Activated B cell treated with CpG ODN at 0.5 μM for 24 hours (primary cell): ENCODE measurements at regions not wholly inside any gene's neighbourhood (a gene's known extent, or its start where the extent isn't known, plus 50 kb on each side); places are given as distances from the start of the nearest gene placed in this dataset.
A peak's percentile ranks its signal among the peaks of the same experiment; 100 is the strongest.

Experiments
- ATAC-seq: fragments of 200-7000 bp; cut with Tn5 transposase; one replicate; pipeline ENCODE4 v1.10.0; 2021; ENCODE audit warnings: low read depth, mild to moderate bottlenecking, moderate library complexity
- CTCF ChIA-PET: fragments of 350-600 bp; sonication (Branson Sonifier 250); formaldehyde crosslinking; loops from one replicate; lab custom pipeline; 2021; ENCODE audit warnings: antibody characterized with exemption; lab: Charles Lee
- POLR2A ChIA-PET: fragments of 350-600 bp; sonication (Branson Sonifier 250); formaldehyde crosslinking; loops from one replicate; lab custom pipeline; 2021; ENCODE audit warnings: antibody characterized with exemption; lab: Charles Lee
- DNase-seq: peaks from one replicate; pipeline ENCODE4 v3.0.0; 2022
- H3K27ac Mint-ChIP-seq: one replicate; pipeline ENCODE4 v1.8.0; 2020; ENCODE audit warnings: mixed read lengths
- H3K27me3 Mint-ChIP-seq: one replicate; pipeline ENCODE4 v1.8.0; 2021; ENCODE audit warnings: mixed read lengths
- H3K36me3 Mint-ChIP-seq: one replicate; pipeline ENCODE4 v1.8.0; 2021; ENCODE audit warnings: low read depth, mixed read lengths
- H3K4me1 Mint-ChIP-seq: one replicate; pipeline ENCODE4 v1.8.0; 2021; ENCODE audit warnings: mixed read lengths
- H3K4me3 Mint-ChIP-seq: one replicate; pipeline ENCODE4 v1.8.0; 2020; ENCODE audit warnings: mild to moderate bottlenecking, mixed read lengths
- H3K9me3 Mint-ChIP-seq: one replicate; pipeline ENCODE4 v1.8.0; 2020; ENCODE audit warnings: mixed read lengths
- intact Hi-C: fragments of 100-400 bp; cut with micrococcal nuclease; formaldehyde crosslinking; loops from one replicate; pipeline ENCODE4 v1.15.1; 2024
- TF ChIP-seq, protein P1 (sequence below): fragments of 200-600 bp; IDR thresholded peaks from one replicate; pipeline ENCODE4 v1.8.0; 2022; ENCODE audit warnings: antibody characterized with exemption, mild to moderate bottlenecking

DNA sequence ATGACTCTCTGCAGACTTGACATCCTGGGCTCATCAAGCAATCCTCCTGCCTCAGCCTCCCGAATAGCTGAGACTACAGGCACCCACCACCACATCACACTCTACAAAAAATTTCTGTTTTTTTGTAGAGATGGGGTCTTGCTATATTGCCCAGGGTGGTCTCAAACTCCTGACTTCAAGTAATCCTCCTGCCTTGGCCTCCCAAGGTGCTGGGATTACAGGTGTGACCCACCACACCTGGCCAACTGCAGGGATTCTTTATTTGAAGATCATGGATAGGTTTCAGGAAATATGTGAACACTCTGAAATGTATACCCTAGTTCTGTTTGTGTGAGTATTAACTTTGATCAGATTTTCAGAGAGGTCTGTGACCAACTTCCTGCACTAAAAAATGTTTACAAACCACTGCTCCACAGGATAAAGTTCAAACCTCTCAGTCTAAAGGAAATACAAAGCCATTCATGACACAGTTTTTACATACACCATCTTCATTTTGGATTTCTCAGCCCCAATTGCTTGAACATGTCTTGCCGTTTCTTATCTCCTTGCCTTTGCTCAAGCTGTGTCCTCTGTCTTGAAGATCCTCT is 252.3 kb upstream of the FGGY start:
- CTCF ChIA-PET: no interaction called here
- no peak for ATAC-seq
- H3K27ac Mint-ChIP-seq: no peak overlapping the region
- peaks cover 31% of the 10 kb centered on the region for H3K4me1 Mint-ChIP-seq
- POLR2A ChIA-PET: interaction anchor here (0.8 to 1.0 kb wide), 2 partner anchors 80 to 122 kb away, joined by 3 read pairs; no protein-coding TSS in a partner anchor
- TF ChIP-seq, protein P1, sequence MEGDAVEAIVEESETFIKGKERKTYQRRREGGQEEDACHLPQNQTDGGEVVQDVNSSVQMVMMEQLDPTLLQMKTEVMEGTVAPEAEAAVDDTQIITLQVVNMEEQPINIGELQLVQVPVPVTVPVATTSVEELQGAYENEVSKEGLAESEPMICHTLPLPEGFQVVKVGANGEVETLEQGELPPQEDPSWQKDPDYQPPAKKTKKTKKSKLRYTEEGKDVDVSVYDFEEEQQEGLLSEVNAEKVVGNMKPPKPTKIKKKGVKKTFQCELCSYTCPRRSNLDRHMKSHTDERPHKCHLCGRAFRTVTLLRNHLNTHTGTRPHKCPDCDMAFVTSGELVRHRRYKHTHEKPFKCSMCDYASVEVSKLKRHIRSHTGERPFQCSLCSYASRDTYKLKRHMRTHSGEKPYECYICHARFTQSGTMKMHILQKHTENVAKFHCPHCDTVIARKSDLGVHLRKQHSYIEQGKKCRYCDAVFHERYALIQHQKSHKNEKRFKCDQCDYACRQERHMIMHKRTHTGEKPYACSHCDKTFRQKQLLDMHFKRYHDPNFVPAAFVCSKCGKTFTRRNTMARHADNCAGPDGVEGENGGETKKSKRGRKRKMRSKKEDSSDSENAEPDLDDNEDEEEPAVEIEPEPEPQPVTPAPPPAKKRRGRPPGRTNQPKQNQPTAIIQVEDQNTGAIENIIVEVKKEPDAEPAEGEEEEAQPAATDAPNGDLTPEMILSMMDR: no peak
- DNase-seq: no peak
- H3K4me3 Mint-ChIP-seq: no peak overlapping the region
- H3K27me3 Mint-ChIP-seq: no peaks in the 10 kb centered on the region
- H3K9me3 Mint-ChIP-seq: no peaks in the 10 kb centered on the region
- no peaks in the 10 kb centered on the region for H3K36me3 Mint-ChIP-seq
- intact Hi-C loops: loop anchor here (5.0 kb wide), 1 partner anchor 142 kb away; no protein-coding TSS in a partner anchor

DNA sequence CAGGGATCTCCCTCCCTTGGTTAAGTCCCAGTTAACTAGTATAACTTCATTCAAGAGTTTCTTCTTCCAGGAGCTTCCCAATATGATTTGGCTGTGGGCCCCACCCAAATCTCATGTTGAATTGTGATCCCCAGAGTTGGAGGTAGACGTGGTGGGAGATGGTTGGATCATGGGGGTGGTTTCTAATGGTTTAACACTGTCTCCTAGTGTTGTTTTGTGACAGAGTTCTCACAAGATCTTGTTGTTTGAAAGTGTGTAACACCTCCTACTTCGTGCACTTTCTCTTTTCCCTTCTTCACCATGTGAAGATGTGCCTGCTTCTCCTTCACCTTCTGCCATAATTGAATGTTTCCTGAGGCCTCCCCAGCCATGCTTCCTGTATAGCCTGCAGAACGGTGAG is 251.8 kb upstream of the FGGY start:
- ChIA-PET POLR2A (interaction anchor here (0.8 to 3.0 kb wide), 3 partner anchors 76 to 261 kb away, joined by 3 to 26 read pairs (median 10); partner anchors contain the start of gene JUN), CTCF (interaction anchor here (0.6 to 3.2 kb wide), 3 partner anchors 140 to 654 kb away, joined by 3 to 11 read pairs (median 6); partner anchors contain the start of gene JUN)
- no peak overlapping the region for H3K4me3 Mint-ChIP-seq
- ATAC-seq (no peak), DNase-seq (no peak)
- H3K9me3 Mint-ChIP-seq: no peaks in the 10 kb centered on the region
- peaks cover 31% of the 10 kb centered on the region for H3K4me1 Mint-ChIP-seq
- H3K36me3 Mint-ChIP-seq: no peaks in the 10 kb centered on the region
- H3K27me3 Mint-ChIP-seq: no peaks in the 10 kb centered on the region
- intact Hi-C loops: loop anchor here (5.0 kb wide), 1 partner anchor 143 kb away; no protein-coding TSS in a partner anchor
- TF ChIP-seq, protein P1: no peak
- H3K27ac Mint-ChIP-seq: no peak overlapping the region

DNA sequence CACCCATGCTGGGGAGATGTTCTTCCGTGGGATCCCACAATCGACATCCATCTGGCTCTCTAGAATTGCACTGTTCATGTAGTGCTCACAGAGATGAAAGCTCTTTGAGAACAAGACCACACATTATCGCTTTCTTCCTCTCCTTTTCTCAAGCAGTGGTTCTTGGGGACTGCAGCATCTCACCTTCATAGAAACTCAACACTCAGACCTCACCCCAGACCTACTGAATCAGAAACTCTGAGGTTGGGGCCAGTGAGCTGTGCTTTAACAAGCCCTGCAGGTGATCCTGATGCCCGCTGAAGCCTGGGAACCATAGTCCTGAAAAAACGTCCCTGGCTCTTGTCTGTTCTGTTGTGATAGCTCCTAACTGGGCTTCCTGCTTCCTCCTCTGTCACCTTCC is 251.3 kb upstream of the FGGY start:
- peak overlapping the region; percentile 15 for H3K27ac Mint-ChIP-seq
- no peak for DNase-seq
- ATAC-seq: no peak
- H3K4me3 Mint-ChIP-seq: no peak overlapping the region
- POLR2A ChIA-PET: interaction anchor here (0.8 to 3.0 kb wide), 5 partner anchors 26 to 261 kb away, joined by 3 to 26 read pairs (median 5); partner anchors contain the start of gene JUN
- H3K36me3 Mint-ChIP-seq: no peaks in the 10 kb centered on the region
- H3K9me3 Mint-ChIP-seq: no peaks in the 10 kb centered on the region
- no peaks in the 10 kb centered on the region for H3K27me3 Mint-ChIP-seq
- intact Hi-C loops: loop anchor here (1.0 to 5.0 kb wide), 6 partner anchors 25 to 654 kb away; no protein-coding TSS in a partner anchor
- CTCF ChIA-PET: interaction anchor here (0.6 to 3.2 kb wide), 3 partner anchors 140 to 654 kb away, joined by 3 to 11 read pairs (median 6); partner anchors contain the start of gene JUN
- peaks cover 31% of the 10 kb centered on the region for H3K4me1 Mint-ChIP-seq
- TF ChIP-seq, protein P1: no peak

DNA sequence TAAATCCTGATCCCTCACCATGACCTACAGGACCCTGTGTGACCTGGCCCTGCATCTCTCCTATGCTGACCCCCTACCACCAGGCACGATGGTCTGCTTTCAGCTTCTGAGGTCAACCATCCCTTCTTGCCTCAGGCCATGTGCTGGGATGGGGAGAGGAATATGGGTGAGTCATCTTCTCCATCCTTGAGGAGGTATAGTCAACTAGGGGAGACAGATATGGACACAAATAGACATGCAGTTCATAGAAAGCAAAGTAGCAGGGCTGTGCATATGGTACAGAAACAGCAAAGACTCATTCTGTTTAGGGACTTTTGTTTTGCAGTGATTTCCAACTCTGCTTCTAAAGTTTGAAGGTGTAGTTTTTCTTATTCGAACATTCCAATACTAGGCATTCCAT is 250.8 kb upstream of the FGGY start:
- Mint-ChIP-seq H3K4me1 (peaks cover 31% of the 10 kb centered on the region), H3K27me3 (no peaks in the 10 kb centered on the region), H3K36me3 (no peaks in the 10 kb centered on the region), H3K9me3 (no peaks in the 10 kb centered on the region), H3K27ac (peak overlapping the region; percentile 91), H3K4me3 (no peak overlapping the region)
- ATAC-seq (no peak), DNase-seq (no peak)
- POLR2A ChIA-PET: interaction anchor here (1.0 to 3.0 kb wide), 10 partner anchors 26 to 651 kb away, joined by 4 to 26 read pairs (median 5); partner anchors contain the start of genes FGGY and JUN
- CTCF ChIA-PET: interaction anchor here (0.9 to 3.2 kb wide), 9 partner anchors 10 to 653 kb away, joined by 3 to 11 read pairs (median 3); partner anchors contain the start of gene JUN
- intact Hi-C loops: loop anchor here (1.0 to 5.0 kb wide), 6 partner anchors 25 to 653 kb away; no protein-coding TSS in a partner anchor
- TF ChIP-seq, protein P1: no peak

DNA sequence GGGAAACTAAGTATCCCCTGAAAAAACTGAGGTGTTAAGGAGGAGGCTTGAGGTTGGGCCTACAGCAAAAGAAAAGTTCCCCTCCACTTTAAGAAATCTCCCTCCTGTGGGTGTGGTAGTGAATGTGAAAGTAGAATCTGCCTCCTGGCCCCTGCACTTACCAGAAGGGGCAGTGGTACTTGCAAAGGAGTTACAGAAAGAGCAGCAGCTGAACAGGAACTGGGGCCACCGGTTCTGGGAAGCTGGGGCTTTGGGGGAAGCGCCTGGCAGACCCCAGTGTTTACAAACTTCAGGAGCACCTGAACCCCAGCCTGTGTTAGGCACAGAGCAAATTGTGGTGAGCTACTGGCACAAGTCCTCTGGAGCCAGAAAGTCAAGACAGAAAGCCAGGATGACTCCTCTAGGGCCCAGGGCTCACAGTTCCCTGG is 250.2 kb upstream of the FGGY start:
- Mint-ChIP-seq H3K9me3 (no peaks in the 10 kb centered on the region), H3K36me3 (no peaks in the 10 kb centered on the region), H3K4me1 (peaks cover 31% of the 10 kb centered on the region), H3K4me3 (no peak overlapping the region), H3K27me3 (no peaks in the 10 kb centered on the region), H3K27ac (peak overlapping the region; percentile 91)
- TF ChIP-seq, protein P1: no peak
- ChIA-PET POLR2A (interaction anchor here (1.0 to 3.0 kb wide), 10 partner anchors 27 to 650 kb away, joined by 4 to 26 read pairs (median 5); partner anchors contain the start of genes FGGY and JUN), CTCF (interaction anchor here (0.9 to 3.2 kb wide), 10 partner anchors 9 to 652 kb away, joined by 3 to 11 read pairs (median 3); partner anchors contain the start of gene JUN)
- peak; percentile 22 for DNase-seq
- intact Hi-C loops: loop anchor here (1.0 to 5.0 kb wide), 6 partner anchors 26 to 653 kb away; no protein-coding TSS in a partner anchor
- ATAC-seq: peak; percentile 96
